Mucosa of rectum (tissue), 2 donors: ENCODE measurements at regions not wholly inside any gene's neighbourhood (a gene's known extent, or its start where the extent isn't known, plus 50 kb on each side); places are given as distances from the start of the nearest gene placed in this dataset.

Source experiments
- H3K27ac ChIP-seq, 2 donors: one replicate each; pipeline ENCODE4 v1.7.0; 2013; ENCODE audit warnings: inconsistent platforms in 2 of 2, low read depth in 2 of 2, low read length in 2 of 2
- H3K27me3 ChIP-seq, 2 donors: one replicate each; pipeline ENCODE4 v1.7.0; 2013; ENCODE audit warnings: low read length in 2 of 2; ENCODE audit not compliant: control insufficient read depth in 2 of 2, insufficient read depth in 2 of 2
- H3K36me3 ChIP-seq, 2 donors: one replicate each; pipeline ENCODE4 v1.7.0; 2013; ENCODE audit warnings: low read length in 2 of 2; ENCODE audit not compliant: control insufficient read depth in 2 of 2, insufficient read depth in 2 of 2
- H3K4me1 ChIP-seq, 2 donors: one replicate each; pipeline ENCODE4 v1.7.0; 2013; ENCODE audit warnings: low read length in 2 of 2, mild to moderate bottlenecking in 1 of 2; ENCODE audit not compliant: control insufficient read depth in 2 of 2, insufficient read depth in 2 of 2
- H3K4me3 ChIP-seq, 2 donors: one replicate each; pipeline ENCODE4 v1.7.0; 2013; ENCODE audit warnings: low read length in 2 of 2
- H3K9ac ChIP-seq, 2 donors: one replicate each; pipeline ENCODE4 v1.7.0; 2013; ENCODE audit warnings: low read length in 2 of 2, low read depth in 1 of 2, mild to moderate bottlenecking in 1 of 2
- H3K9me3 ChIP-seq, 2 donors: one replicate each; pipeline ENCODE4 v1.7.0; 2013; ENCODE audit warnings: low read length in 2 of 2; ENCODE audit not compliant: control insufficient read depth in 2 of 2
- donor health status: healthy.
- donor health status: Normal muscosa, but diverticular disease.

DNA sequence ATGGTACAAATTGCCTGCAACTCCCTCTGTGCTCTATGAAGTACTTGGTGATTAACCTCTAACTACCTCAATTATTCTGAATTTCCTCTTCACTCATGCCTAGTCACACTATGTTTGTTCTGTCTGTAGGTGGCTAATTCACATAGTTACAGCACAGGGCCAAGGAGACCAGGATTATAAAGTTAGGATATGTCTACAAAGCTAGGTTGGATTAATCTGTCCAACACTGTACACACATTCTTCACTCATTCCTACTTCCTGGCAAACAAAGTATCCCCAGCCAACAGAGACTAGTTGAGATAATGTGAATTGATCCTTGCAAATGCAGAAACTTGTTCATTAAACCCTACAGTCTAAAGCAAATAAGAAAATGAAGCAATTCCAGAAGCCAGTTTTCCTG lies 269.8 kb downstream of the HACE1 start:
- Histone ChIP-seq H3K4me3 (no peak overlapping the region), H3K9ac (no peak overlapping the region), H3K36me3 (no peaks in the 10 kb centered on the region), H3K27me3 (no peaks in the 10 kb centered on the region), H3K27ac (no peak overlapping the region), H3K9me3 (no peaks in the 10 kb centered on the region), H3K4me1 (peaks cover 0 to 3% of the 10 kb centered on the region in 2 donors)

GRCh38 chr6:104585646-104586045 lies 274.1 kb downstream of the HACE1 start:
- Histone ChIP-seq H3K36me3 (no peaks in the 10 kb centered on the region), H3K9me3 (no peaks in the 10 kb centered on the region), H3K4me3 (no peak overlapping the region), H3K27me3 (no peaks in the 10 kb centered on the region), H3K4me1 (peaks cover 0 to 3% of the 10 kb centered on the region in 2 donors), H3K27ac (no peak overlapping the region), H3K9ac (no peak overlapping the region)

DNA sequence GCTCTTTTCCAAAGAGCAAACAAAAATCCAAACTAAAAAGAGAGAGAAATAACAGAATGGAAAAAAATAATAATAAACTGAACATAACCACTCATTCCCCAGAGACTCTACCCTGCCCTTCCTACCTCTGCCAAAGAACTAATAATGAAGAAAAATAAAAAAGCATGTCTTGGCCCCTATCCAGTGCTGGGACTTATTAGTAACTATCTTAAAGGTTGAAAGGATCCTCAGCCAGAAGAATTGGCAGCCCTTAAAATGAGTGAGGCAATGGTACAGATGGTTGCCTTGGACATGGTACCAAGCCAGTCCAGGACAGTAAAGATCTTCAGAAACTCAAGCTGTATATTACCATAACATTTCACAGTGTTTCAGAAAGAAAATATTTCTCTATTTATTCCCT lies 279.3 kb downstream of the HACE1 start:
- no peaks in the 10 kb centered on the region for H3K27me3 ChIP-seq
- no peaks in the 10 kb centered on the region for H3K9me3 ChIP-seq
- no peak overlapping the region for H3K9ac ChIP-seq
- no peaks in the 10 kb centered on the region for H3K4me1 ChIP-seq
- H3K36me3 ChIP-seq: no peaks in the 10 kb centered on the region
- H3K27ac ChIP-seq: no peak overlapping the region
- H3K4me3 ChIP-seq: no peak overlapping the region

GRCh38 chr6:104579310-104579863 lies 280.3 kb downstream of the HACE1 start:
- Histone ChIP-seq H3K4me3 (no peak overlapping the region), H3K27me3 (no peaks in the 10 kb centered on the region), H3K36me3 (no peaks in the 10 kb centered on the region), H3K4me1 (no peaks in the 10 kb centered on the region), H3K9ac (no peak overlapping the region), H3K9me3 (no peaks in the 10 kb centered on the region), H3K27ac (no peak overlapping the region)

- Histone ChIP-seq H3K9ac (no peak overlapping the region), H3K36me3 (no peaks in the 10 kb centered on the region), H3K27ac (no peak overlapping the region), H3K9me3 (no peaks in the 10 kb centered on the region), H3K4me1 (no peaks in the 10 kb centered on the region), H3K4me3 (no peak overlapping the region), H3K27me3 (no peaks in the 10 kb centered on the region)
Observed at GRCh38 chr6:104575536-104575935, 284.2 kb downstream of the HACE1 start.

GRCh38 chr6:104574135-104574750 lies 285.5 kb downstream of the HACE1 start:
- no peak overlapping the region for H3K9ac ChIP-seq

DNA sequence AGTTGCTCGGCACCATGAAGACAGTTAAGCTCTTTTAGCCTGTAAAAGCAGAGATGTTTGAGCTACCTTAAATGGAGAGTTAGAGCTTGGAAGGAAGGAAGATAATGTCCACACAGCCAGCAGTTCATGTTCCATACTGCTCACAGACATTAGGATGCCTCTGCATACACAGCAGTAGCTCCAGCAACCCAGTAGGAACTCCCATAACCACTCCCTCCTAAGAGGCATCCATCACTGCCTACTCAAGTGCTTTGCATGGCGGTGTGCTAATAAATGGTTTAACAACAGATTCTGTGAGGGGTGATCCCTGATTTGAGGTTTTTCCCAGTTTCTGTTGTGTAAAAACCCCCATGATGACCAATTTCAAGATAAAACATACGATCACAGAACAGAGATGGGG lies 286.4 kb downstream of the HACE1 start:
- no peaks in the 10 kb centered on the region for H3K27me3 ChIP-seq
- no peak overlapping the region for H3K4me3 ChIP-seq

More at GRCh38 chr6:104574135-104574750, 285.5 kb downstream of the HACE1 start:
- Histone ChIP-seq H3K4me3 (no peak overlapping the region), H3K27ac (no peak overlapping the region), H3K4me1 (no peaks in the 10 kb centered on the region), H3K27me3 (no peaks in the 10 kb centered on the region), H3K9me3 (no peaks in the 10 kb centered on the region), H3K36me3 (no peaks in the 10 kb centered on the region)

DNA sequence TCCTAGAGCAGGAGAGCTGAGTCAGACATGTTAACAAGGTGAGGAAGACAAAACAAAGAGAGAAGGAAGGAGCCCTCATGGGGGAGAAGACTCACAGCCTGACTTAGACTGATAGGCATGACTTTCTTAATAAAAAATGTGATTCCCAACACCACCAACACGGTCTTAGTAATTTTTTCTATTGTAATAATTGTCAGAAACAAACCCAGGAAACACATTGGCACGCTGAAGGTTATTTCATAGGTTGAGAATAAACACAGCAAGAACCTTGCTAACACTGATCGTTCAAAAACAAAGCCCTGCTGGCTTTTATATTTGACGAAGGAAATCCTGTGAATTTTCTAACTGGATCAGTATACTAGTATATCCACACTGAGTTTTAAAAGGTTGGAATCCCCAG lies 286.8 kb downstream of the HACE1 start:
- Histone ChIP-seq H3K36me3 (no peaks in the 10 kb centered on the region), H3K9ac (no peak overlapping the region), H3K27me3 (no peaks in the 10 kb centered on the region), H3K27ac (no peak overlapping the region), H3K9me3 (no peaks in the 10 kb centered on the region), H3K4me3 (no peak overlapping the region), H3K4me1 (no peaks in the 10 kb centered on the region)

More for the DNA sequence above, 286.4 kb downstream of the HACE1 start:
- H3K36me3 ChIP-seq: no peaks in the 10 kb centered on the region
- H3K4me1 ChIP-seq: no peaks in the 10 kb centered on the region
- H3K27ac ChIP-seq: no peak overlapping the region
- no peaks in the 10 kb centered on the region for H3K9me3 ChIP-seq
- H3K9ac ChIP-seq: no peak overlapping the region

DNA sequence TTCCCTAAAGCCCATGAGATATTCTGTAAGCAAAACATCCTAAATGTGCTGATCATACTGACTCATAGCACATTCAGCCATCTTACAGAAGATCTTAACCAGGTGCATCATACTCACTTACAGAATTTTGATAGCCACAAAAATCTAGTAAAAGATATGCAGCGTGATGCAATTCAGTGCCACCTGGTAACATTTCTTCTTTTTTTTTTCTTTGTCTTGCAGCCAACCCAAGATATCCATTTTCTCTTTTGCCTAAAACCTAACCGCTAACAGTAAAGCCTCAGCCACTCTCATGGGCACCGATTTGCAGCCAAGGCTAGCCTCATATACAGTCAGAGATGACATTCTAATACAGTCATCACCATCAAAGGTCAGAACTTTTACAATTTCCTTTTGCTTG lies 293.3 kb downstream of the HACE1 start:
- H3K36me3 ChIP-seq: no peaks in the 10 kb centered on the region
- H3K4me1 ChIP-seq: no peaks in the 10 kb centered on the region
- no peak overlapping the region for H3K4me3 ChIP-seq
- no peaks in the 10 kb centered on the region for H3K27me3 ChIP-seq
- no peak overlapping the region for H3K27ac ChIP-seq
- H3K9me3 ChIP-seq: no peaks in the 10 kb centered on the region
- no peak overlapping the region for H3K9ac ChIP-seq

GRCh38 chr6:104563306-104563705 lies 296.4 kb downstream of the HACE1 start:
- no peaks in the 10 kb centered on the region for H3K9me3 ChIP-seq
- H3K27ac ChIP-seq: no peak overlapping the region
- no peak overlapping the region for H3K4me3 ChIP-seq
- no peaks in the 10 kb centered on the region for H3K36me3 ChIP-seq
- H3K27me3 ChIP-seq: no peaks in the 10 kb centered on the region
- H3K4me1 ChIP-seq: no peaks in the 10 kb centered on the region
- H3K9ac ChIP-seq: no peak overlapping the region
